KBM-7 (cell line): ENCODE measurements at regions not wholly inside any gene's neighbourhood (a gene's known extent, or its start where the extent isn't known, plus 50 kb on each side); places are given as distances from the start of the nearest gene placed in this dataset.
"Not testable (repeated sequence)": the region's sequence is repeated elsewhere in the genome, so short reads cannot be mapped to it uniquely, and the experiment has no call there.

Source experiments
- DNase-seq: peaks from one replicate; pipeline ENCODE4 v3.0.0-alpha.2; 2015
- in situ Hi-C: fragments of 300-500 bp; cut with MboI; formaldehyde crosslinking; loops from 2 replicates; pipeline ENCODE4 v1.14.3; 2020; ENCODE audit warnings: low sequenced_read_pairs, low pct_unique_long_range_greater_than_20kb, mixed read lengths

- in situ Hi-C loops, DNase-seq: not testable (repeated sequence)
These were observed 604.2 kb upstream of the GYPC start for GRCh38 chr2:126051737-126052240.

GRCh38 chr2:126059379-126059778, 596.6 kb upstream of the GYPC start:
- no peak for DNase-seq
- in situ Hi-C loops, result no loop called here

- DNase-seq, result no peak
- in situ Hi-C loops, result no loop called here
These were observed 570.8 kb upstream of the GYPC start for GRCh38 chr2:126085011-126085795.

- in situ Hi-C loops, result no loop called here
- no peak for DNase-seq
These were observed 555.0 kb upstream of the GYPC start for GRCh38 chr2:126100962-126101361.

- in situ Hi-C loops, result no loop called here
- no peak for DNase-seq
These were observed 550.0 kb upstream of the GYPC start for GRCh38 chr2:126106006-126106405.

- in situ Hi-C loops, result no loop called here
- no peak for DNase-seq
These were observed 548.1 kb upstream of the GYPC start for GRCh38 chr2:126107883-126108282.

- no peak for DNase-seq
- in situ Hi-C loops, result no loop called here
These were observed 540.0 kb upstream of the GYPC start for GRCh38 chr2:126115975-126116374.

- no peak for DNase-seq
- in situ Hi-C loops, result no loop called here
These were observed 538.1 kb upstream of the GYPC start for GRCh38 chr2:126117886-126118285.

GRCh38 chr2:126145752-126146151, 510.2 kb upstream of the GYPC start:
- no peak for DNase-seq
- in situ Hi-C loops, result no loop called here

- no peak for DNase-seq
- in situ Hi-C loops, result no loop called here
These were observed 501.6 kb upstream of the GYPC start for GRCh38 chr2:126154256-126154785.

- DNase-seq, in situ Hi-C loops: not testable (repeated sequence)
These were observed 495.0 kb upstream of the GYPC start for GRCh38 chr2:126160950-126161349.

GRCh38 chr2:126172631-126173184, 483.2 kb upstream of the GYPC start:
- DNase-seq, result no peak
- in situ Hi-C loops, result no loop called here

- in situ Hi-C loops, result no loop called here
- no peak for DNase-seq
These were observed 480.7 kb upstream of the GYPC start for GRCh38 chr2:126175222-126175621.

GRCh38 chr2:126177479-126177878, 478.5 kb upstream of the GYPC start:
- in situ Hi-C loops, result no loop called here
- DNase-seq, result no peak

- in situ Hi-C loops, result no loop called here
- no peak for DNase-seq
These were observed 468.3 kb upstream of the GYPC start for GRCh38 chr2:126187668-126188067.

GRCh38 chr2:126189527-126189926, 466.4 kb upstream of the GYPC start:
- DNase-seq, result no peak
- in situ Hi-C loops, result no loop called here

- no peak for DNase-seq
- in situ Hi-C loops, result no loop called here
These were observed 455.4 kb upstream of the GYPC start for GRCh38 chr2:126200538-126200937.

GRCh38 chr2:126208266-126208665, 447.7 kb upstream of the GYPC start:
- in situ Hi-C loops, result no loop called here
- no peak for DNase-seq

GRCh38 chr2:126212735-126213134, 443.2 kb upstream of the GYPC start:
- no peak for DNase-seq
- in situ Hi-C loops, result no loop called here

- no peak for DNase-seq
- in situ Hi-C loops, result no loop called here
These were observed 436.9 kb upstream of the GYPC start for GRCh38 chr2:126219081-126219480.

GRCh38 chr2:126220331-126220730, 435.6 kb upstream of the GYPC start:
- no peak for DNase-seq
- in situ Hi-C loops, result no loop called here
